NOMO-1 (cell line): ENCODE measurements at regions not wholly inside any gene's neighbourhood (a gene's known extent, or its start where the extent isn't known, plus 50 kb on each side); places are given as distances from the start of the nearest gene placed in this dataset.
"Not testable (repeated sequence)": the region's sequence is repeated elsewhere in the genome, so short reads cannot be mapped to it uniquely, and the experiment has no call there.

ENCODE experiments used
- DNase-seq, 2 experiments: peaks; one replicate each; lab custom pipeline; 2025; ENCODE audit not compliant: unreplicated experiment in 2 of 2; lab: John Stamatoyannopoulos, UW

DNA sequence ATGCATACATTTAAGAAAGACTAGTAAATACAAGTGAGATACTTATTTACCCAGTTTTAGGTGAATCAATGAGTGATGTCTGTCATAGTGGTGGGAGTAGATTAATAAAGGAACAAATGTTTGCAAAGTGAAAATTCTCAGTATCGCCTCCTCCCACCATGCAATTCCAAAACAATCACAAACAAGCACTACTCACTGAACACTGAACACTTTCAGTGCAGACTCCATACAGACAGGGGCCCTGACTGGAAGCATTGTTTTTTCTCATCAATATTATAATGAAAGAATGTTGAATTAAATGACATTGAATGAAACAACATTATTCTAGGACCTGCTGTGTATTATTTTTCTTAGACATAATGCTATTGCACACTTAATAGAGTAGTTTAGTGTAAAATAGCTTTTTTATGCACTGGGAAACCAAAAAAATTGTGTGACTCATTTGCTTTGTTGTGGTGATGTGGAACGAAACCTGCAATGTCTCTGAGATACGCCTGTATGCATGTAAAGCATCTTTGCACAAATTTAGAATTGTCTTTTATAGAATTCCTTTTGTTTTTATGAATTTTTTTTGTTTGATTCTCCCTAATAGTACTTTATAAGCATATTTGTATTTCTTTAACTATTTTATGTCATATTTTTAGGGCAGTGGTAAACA is 317.5 kb downstream of the UTRN start:
- no peak for DNase-seq

DNA sequence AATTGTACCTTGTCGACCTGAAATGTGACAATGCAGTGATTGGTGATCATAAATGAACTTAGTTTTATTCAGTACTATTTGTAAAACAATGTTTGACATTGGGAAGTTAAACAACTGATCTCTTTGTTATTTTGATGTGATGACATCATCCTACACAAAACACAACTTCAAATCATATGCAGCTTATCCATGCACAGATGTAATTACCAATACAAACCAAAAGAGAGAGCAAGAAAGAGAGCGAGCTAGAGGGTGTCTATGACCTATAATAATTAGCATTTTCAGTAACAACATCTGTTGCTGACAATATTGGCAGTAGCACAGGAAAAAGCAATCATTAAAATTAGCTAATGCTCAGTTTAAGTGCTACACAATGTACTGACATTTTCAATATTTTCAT is 320.9 kb downstream of the UTRN start:
- DNase-seq, result no peak

DNA sequence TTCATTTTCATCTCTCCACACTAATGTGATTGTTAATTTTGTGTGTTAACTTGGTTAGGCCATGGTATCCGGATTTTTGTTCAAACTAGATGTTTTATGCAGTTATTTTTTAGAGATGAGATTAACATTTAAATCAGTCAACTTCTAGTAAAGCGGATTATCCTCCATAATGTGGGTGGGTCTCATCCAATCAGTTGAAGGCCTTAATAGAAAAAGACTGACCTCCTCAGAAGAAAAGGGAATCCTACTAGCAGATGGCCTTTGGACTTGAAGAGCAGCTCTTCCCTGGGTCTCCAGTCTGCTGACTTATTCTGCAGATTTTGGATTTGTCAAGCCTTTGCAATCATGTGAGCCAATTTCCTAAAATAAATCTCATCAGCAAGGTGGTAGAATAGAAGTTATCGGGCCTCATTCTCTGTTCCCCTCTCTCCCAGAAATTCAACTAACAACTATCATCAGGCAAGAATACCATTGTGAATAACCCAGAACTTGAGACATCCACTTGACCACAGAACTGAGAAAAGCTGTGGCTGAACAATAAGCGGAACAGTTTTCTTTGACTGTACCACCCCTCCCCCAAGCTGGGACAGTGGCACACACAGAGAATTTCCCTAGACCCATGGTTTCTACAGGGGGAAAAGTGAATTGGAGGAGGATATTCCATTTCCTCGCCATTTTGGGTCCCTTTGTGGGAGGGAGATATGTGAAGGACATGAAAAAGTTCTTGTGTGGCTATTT is 323.0 kb downstream of the UTRN start:
- peak; percentile 31 to 57 for DNase-seq

DNA sequence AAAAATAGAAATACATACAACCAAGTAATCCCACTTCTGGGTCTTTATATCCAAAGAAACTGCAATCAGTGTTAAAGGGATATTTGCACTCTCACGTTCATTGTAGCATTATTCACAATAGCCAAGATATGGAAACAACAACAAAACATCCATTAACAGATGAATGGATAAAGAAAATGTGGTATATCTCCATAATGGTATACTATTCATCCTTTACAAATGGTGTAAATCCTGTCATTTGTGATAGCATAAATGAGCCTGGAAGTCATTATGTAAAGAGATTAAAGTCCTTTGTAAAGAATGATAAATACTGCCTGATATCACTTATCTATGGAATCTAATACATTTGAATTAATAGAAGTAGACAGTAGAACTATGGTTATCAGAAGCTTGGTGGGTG is 327.7 kb downstream of the UTRN start:
- no peak for DNase-seq

DNA sequence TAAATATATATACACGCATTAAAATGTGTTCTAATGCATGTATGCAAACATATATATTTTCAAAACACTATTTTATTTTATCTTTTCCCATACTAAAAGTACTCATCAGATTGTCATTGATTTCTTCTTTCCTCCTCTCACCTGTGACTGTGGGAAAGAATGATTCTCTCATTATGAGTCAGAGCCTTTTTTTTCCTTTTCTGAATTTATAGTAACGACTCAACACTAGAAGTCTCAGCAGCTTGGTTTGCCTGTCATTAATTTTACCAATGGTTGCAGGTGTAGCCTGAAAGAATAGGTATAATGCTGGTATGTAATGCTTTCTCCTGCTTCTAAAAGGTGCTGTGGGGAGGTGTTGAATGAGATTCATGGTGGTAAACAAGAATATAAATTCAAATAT is 328.7 kb downstream of the UTRN start:
- DNase-seq, result no peak

DNA sequence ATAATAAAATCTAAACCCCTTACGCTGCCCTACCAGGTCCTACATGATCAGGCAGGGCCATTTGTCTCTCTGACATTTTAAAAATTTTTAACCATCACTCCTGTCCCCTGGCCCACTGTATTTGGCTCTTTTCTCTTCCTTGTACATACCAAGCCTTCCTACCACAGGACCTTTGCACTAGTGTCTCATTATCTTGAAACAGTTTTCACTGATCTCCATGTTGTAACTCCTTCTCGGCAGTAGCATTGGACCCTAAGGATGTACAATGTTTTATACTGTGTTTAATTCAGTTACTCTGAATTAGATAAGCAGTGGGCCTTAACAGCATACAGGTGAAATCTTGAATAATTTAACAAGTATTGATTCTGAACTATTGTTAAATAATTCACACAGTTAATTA is 330.7 kb downstream of the UTRN start:
- DNase-seq, result no peak

DNA sequence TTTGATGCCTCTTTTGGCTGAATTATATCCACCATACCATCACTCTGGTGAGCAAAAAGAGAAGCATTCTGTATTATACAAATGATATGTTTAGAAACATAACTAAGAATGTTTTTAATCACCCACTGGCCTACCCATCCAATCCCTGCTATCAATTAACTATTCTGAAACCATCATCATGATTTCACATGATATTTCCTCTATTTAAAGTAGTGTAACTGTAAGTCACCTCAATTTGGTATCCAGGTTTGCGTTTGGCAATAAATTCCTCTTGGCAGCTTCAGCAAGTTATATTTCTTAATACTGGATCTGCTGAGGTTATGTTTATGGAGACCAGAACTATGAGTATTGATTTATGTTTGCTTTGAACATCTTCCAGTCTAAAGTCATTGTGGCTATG is 332.1 kb downstream of the UTRN start:
- DNase-seq, result no peak

DNA sequence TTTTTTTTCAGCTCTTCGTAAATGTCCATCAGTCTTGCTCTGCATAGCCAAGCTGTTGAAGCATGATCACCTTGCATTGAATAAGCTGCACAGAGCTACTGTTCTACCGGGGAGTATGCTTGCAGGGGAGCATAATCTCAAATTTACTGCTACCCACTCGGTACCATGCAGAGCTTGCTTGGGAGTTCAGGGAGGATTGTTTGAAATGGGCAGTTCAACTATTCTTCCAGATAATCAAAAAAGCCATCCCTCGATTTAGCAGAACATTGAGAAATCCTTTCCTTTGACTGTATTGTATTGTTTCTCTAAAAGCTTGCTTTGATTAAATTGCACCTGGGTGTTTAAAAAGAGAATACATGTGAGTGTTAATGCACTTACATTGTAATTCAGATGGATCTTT is 332.6 kb downstream of the UTRN start:
- DNase-seq, result no peak

DNA sequence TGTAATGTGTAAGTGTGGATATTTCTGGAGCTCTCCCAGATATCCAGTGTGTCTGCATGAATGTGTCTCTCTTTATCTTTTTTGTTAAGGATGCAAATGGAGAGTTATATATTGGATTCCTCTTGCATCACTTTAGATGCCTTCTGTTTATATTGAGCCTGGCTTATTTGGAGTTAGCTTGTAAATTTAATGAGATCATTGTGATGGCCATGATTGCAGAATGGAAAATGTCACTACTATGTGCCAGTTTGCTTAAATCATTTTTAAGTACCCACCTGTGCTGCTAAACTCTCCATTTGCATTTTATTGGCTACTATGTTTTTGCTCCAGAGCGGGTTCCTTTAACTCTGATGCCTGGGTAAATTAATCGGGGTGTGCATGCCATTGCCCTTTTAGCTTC is 334.8 kb downstream of the UTRN start:
- DNase-seq, result no peak

DNA sequence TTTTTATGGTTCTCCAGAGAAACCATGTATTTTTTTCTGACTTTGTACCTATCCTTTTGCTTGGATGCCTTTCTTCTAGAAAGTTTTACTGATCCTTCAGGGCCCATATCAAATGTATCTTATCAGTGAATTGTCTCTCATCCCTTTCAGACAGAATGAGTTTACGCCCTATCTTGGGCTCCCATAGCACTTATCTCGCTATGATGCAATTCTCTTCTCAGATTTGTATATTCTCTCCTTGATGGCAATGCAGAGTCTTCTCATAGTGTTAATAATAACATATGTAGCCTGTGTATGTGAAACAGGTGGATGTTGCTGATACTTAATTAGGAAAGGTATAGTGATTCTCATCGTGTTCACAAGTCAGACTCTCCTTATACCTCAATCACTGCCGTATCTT is 336.2 kb downstream of the UTRN start:
- DNase-seq, result no peak

DNA sequence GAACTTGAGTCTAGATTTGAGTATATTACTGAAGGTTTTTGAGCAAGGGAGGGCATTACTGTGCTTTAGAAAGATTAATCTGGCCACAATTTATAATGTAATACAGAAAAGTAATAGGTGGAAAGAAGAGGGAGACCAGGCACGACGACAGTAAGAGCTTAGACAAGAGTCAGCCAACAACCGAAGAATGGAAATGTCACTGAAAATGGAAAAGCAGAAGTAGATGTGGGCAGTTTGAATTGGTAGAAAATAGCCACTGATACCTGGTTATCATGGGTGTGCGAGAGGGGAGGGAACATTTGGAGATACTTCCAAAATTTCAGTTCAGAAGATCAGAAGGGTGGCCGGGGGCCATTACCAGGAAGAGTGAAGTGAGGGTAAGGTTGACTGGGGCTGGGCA is 339.1 kb downstream of the UTRN start:
- DNase-seq, result no peak

DNA sequence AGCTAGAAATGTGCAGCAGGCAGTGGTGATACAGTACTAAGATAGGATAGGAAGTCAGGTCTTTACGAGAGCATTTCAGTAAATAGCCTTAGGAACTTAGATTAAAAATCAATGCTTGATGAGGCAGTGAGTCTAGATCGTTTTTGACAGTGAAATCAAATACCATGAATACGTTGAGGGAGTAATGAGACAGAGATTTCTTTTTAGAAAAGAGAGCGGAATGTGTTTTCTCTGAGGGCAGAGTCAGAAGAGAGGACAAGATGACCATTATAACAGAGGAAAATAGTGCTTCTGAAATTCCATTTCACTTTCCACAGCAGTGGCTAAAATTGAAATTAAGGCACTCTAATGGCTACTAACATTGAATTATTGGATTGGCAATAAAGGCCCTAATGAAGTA is 339.6 kb downstream of the UTRN start:
- no peak for DNase-seq

DNA sequence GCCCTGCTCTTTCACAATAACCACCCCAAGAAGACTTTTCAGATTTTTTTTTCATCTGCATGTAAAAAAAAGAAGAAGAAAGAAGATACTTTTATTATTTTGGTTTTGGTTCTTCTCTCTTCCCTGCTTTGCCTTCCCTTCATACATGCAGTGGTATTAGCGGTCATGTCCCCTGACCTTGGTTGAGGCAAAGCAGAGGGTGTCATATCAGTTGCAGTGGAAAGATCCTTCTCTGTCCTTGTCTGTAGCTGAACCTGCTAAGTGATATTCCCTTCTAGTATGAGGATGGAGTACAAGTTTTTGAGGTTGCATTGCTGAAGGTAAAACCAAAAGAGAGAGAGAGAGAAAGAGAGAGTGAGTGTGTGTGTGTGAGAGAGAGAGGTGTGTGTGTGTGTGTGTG is 345.7 kb downstream of the UTRN start:
- peak; percentile 26 to 56 for DNase-seq

DNA sequence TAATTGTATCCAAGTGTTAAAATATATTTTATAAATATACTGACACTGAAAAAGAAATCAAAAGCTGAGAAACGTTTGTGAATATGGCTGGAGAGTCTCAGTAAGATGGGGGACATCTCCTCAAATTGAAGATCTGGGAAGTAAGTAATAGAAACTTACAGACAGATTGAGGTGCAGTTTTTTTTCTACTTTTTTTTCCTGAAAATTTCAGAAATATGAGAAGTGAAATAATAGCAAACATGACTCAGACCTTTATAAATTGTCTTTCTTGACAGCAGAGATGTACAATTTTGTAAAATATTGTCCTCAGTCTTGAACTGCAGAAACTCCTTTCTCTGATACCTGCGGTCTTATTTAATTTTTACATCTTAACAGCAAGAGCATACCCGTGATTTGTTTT is 347.1 kb downstream of the UTRN start:
- peak; percentile 4 to 72 for DNase-seq

DNA sequence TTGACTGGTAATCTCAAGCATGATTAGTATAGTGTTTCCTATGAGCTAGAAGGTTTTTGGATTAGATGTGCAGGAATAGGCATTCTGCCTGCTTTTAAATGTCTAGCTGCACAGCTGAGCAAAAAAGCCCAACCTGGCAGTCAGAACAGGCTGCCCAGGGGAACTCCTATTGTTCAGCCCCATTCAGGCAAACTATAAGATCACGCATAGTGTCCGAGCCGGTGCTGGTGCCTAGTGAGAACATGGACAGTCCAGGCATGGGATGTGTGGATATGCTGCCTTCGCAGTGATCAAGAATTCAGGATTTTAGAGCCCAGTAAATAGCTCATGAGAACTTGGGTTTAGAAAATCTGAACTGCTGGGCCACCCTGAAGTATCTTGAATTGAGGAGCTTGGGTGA is 348.8 kb downstream of the UTRN start:
- no peak for DNase-seq

DNA sequence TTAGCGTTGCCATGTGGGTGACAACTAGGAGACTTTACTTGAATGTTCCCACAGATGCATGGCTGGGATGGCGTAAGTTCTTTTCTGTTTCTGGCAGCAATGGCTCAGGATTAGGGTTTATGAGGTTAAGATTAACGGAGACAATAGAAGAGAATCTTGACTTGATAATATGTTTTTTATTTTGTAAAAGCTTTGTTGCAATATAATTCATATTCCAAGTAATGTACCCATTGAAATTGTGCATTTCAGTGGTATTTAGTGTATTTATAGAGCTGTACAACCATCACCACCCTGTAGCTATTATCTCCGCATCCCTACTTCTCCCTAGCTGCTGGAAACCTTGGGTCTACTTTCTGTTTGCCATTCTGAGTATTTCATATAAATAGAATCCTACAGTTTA is 349.2 kb downstream of the UTRN start:
- DNase-seq, result no peak

DNA sequence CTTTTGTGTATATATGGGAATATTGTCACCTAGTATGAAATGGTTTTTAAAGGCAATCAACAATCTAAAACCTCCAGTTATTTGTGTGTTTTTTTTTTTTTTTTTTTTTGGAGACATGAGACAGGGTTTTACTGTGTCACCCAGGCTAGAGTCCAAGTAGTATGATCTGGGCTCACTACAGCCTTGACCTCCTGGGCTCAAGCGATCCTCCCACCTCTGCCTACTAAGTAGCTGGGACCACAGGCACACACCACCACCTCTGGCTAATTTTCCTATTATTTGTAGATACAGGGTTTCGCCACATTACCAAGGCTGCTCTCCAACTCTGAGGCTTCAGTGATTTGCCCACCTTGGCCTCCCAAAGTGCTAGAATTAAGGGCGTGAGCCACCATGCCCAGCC is 349.9 kb downstream of the UTRN start:
- no peak for DNase-seq

DNA sequence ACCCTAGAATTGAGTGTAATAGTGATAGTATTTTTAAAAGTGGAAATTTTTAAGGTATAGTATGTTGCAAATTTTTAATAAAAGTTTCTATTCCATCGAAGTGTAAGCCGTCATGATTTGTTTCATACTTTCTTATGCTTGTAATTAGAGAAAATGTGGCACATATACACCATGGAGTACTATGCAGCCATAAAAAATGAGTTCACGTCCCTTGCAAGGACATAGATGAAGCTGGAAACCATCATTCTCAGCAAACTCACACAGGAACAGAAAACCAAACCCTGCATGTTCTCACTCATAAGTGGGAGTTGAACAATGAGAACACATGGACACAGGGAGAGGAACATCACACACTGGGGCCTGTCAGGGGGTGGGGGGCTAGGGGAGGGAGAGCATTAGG is 350.9 kb downstream of the UTRN start:
- not testable (repeated sequence) for DNase-seq

DNA sequence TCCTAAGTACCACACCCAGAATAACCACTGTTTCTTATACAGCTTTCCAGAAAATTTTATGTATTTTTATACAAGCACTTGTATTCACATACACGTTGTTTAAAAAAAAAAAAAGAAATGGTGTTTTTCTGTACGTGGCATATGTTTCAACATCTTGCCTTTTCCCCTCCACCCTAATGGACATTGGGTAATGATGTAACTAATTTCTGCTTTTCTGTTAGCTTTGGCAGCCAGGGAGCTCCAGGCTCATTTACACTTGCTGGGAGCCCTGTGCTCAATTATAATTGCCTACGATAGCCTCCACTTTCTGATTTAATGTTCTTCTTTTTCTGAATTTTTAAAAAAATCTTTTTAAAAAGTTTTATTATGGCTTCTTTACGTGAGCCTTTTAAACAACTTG is 352.4 kb downstream of the UTRN start:
- DNase-seq, result peak; percentile 76 to 80

DNA sequence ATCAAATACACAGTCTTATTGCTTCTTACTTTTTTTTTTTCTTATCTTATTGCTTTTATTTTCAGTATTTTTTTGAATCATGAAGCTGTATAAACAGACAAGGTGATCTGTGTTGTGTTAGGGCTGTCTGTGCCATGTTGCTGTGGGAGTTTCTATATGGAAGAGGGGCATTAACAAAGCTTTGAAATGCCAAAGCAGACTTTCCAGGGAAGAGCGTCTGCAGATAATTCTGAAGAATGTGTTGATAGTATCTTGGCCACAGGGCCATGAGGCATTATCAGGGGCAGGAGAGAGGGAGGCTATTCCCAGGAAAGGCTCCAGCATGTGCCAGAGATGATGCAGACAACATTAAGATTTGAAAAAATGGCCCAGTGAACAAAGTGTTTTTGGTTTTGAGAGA is 354.5 kb downstream of the UTRN start:
- DNase-seq, result no peak

DNA sequence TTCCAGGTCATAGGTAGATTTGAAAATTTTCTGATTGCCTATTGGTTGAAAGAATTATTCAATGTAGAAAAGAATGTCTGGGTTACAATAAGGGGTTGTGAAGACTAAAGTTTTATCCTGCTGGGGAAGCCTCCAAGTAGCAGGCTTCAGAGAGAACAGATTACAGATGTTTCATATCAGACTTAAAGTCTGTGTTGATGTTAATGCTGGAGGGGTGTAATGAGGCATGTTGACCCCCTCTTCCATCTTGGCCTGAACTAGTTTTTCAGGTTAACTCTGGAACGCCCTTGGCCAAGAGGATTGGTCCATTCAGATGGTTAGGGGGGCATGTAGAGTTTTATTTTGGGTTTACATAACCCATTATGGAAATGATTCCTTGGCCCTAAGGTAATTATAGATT is 356.2 kb downstream of the UTRN start:
- no peak for DNase-seq

DNA sequence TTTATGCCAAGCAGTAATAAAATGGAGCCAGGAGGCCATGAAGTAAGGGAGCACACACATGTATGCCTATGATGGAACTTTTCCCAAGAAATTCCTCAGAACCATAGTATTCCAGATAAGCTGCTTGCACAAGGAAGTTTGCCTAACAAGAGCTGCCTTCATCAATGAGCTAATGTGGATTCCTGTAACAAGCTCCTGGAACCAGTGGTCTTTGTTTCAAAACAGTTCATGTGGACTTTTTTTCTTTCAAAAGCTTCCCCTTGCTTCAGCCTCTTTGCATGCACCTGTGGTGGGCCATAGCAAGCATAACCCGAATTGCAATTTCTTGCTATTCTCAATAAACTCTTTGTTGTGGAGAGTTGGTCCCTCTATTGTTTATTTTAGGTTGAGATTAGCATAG is 359.6 kb downstream of the UTRN start:
- DNase-seq, result no peak
